ENCODE measurements at regions not wholly inside any gene's neighbourhood (a gene's known extent, or its start where the extent isn't known, plus 50 kb on each side); places are given as distances from the start of the nearest gene placed in this dataset.

DNA sequence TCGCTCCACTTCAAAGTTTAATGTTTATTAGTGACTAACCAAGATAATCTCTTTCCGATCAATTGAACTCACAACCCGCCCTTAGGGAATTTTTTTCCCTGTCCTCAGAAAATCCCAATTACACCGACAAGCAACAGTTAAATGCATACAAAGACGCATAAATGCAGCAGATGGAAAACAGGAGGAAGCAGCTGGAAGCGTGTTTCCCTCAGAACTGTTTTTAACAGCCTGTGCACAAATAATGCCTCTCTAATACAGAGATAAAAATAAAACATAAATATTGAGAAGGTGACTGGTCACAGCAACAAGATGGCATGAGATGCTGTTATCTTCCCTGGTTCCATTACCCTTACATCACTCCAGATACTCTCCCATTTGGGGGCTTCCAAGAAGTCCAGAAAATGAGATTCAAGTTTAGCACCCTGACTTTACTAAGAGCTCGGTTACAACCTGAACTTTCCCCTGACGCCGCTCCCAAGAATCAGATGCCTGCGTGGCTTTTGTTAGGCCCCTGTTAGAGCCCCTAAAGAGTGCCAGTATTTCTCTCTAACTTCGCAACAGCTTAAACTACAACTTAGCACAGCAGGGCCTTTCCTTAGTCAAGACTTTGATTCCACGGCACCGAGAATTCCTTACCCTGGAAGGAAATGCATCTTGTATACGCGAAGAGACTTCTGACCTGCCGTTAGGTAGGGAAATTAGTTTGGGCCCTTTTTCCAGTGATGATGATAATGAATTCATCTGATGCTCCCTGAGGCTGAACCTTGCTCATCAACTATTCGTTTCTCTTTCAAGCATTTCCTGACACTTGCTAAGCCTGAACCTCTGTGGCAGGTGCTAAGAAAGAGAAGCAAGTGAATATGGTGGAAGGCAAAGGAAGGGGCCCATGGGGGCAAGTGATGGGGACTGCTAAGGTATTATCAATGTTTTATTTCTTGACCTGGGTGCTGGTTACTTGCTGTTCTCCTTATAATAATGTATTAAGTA lies 137.7 kb upstream of the SMYD2 start:
- TF ChIP-seq, protein P1, sequence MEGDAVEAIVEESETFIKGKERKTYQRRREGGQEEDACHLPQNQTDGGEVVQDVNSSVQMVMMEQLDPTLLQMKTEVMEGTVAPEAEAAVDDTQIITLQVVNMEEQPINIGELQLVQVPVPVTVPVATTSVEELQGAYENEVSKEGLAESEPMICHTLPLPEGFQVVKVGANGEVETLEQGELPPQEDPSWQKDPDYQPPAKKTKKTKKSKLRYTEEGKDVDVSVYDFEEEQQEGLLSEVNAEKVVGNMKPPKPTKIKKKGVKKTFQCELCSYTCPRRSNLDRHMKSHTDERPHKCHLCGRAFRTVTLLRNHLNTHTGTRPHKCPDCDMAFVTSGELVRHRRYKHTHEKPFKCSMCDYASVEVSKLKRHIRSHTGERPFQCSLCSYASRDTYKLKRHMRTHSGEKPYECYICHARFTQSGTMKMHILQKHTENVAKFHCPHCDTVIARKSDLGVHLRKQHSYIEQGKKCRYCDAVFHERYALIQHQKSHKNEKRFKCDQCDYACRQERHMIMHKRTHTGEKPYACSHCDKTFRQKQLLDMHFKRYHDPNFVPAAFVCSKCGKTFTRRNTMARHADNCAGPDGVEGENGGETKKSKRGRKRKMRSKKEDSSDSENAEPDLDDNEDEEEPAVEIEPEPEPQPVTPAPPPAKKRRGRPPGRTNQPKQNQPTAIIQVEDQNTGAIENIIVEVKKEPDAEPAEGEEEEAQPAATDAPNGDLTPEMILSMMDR (IDR thresholded peaks at IDR 0.05) = no peak
- no peak for TF ChIP-seq POLR2A (IDR thresholded peaks at IDR 0.05)

All from adrenal gland (tissue), 5 donors.